ENCODE measurements at regions not wholly inside any gene's neighbourhood (a gene's known extent, or its start where the extent isn't known, plus 50 kb on each side); places are given as distances from the start of the nearest gene placed in this dataset.

GRCh38 chr2:18477293-18477692 is 83.2 kb downstream of the RDH14 start:
- Mint-ChIP-seq H3K27me3 (peaks cover 13% of the 10 kb centered on the region), H3K36me3 (no peaks in the 10 kb centered on the region), H3K9me3 (no peaks in the 10 kb centered on the region), H3K27ac (no peak overlapping the region), H3K4me1 (no peaks in the 10 kb centered on the region), H3K4me3 (no peak overlapping the region)
- ATAC-seq = no peak

- Mint-ChIP-seq H3K27me3 (peaks cover 14% of the 10 kb centered on the region), H3K4me1 (no peaks in the 10 kb centered on the region), H3K27ac (no peak overlapping the region), H3K36me3 (no peaks in the 10 kb centered on the region), H3K9me3 (no peaks in the 10 kb centered on the region), H3K4me3 (no peak overlapping the region)
- ATAC-seq = no peak
These were observed 84.0 kb downstream of the RDH14 start for GRCh38 chr2:18476484-18476883.

- Mint-ChIP-seq H3K9me3 (no peaks in the 10 kb centered on the region), H3K27ac (no peak overlapping the region), H3K4me1 (no peaks in the 10 kb centered on the region), H3K36me3 (no peaks in the 10 kb centered on the region), H3K27me3 (peaks cover 20% of the 10 kb centered on the region), H3K4me3 (no peak overlapping the region)
- no peak for ATAC-seq
These were observed 84.6 kb downstream of the RDH14 start for GRCh38 chr2:18475884-18476283.

- H3K36me3 Mint-ChIP-seq = no peaks in the 10 kb centered on the region
- ATAC-seq = no peak
- no peaks in the 10 kb centered on the region for H3K4me1 Mint-ChIP-seq
- no peak overlapping the region for H3K27ac Mint-ChIP-seq
- no peak overlapping the region for H3K4me3 Mint-ChIP-seq
- peaks cover 23% of the 10 kb centered on the region for H3K27me3 Mint-ChIP-seq
- no peaks in the 10 kb centered on the region for H3K9me3 Mint-ChIP-seq
These were observed 85.8 kb downstream of the RDH14 start for GRCh38 chr2:18474700-18475099.

- no peaks in the 10 kb centered on the region for H3K9me3 Mint-ChIP-seq
- peak; percentile 25 for ATAC-seq
- H3K4me3 Mint-ChIP-seq = no peak overlapping the region
- no peaks in the 10 kb centered on the region for H3K4me1 Mint-ChIP-seq
- H3K27ac Mint-ChIP-seq = no peak overlapping the region
- H3K27me3 Mint-ChIP-seq = peaks cover 23% of the 10 kb centered on the region
- no peaks in the 10 kb centered on the region for H3K36me3 Mint-ChIP-seq
These were observed 86.9 kb downstream of the RDH14 start for GRCh38 chr2:18473241-18474181.

- Mint-ChIP-seq H3K27me3 (peaks cover 39% of the 10 kb centered on the region), H3K4me3 (no peak overlapping the region), H3K9me3 (no peaks in the 10 kb centered on the region), H3K4me1 (no peaks in the 10 kb centered on the region), H3K36me3 (no peaks in the 10 kb centered on the region), H3K27ac (no peak overlapping the region)
- no peak for ATAC-seq
These were observed 92.6 kb downstream of the RDH14 start for GRCh38 chr2:18467749-18468360.

GRCh38 chr2:18465979-18466378 is 94.5 kb downstream of the RDH14 start:
- no peak for ATAC-seq
- Mint-ChIP-seq H3K27me3 (peaks cover 52% of the 10 kb centered on the region), H3K36me3 (no peaks in the 10 kb centered on the region), H3K27ac (no peak overlapping the region), H3K9me3 (no peaks in the 10 kb centered on the region), H3K4me1 (no peaks in the 10 kb centered on the region), H3K4me3 (no peak overlapping the region)

- peaks cover 59% of the 10 kb centered on the region for H3K27me3 Mint-ChIP-seq
- H3K27ac Mint-ChIP-seq = no peak overlapping the region
- H3K36me3 Mint-ChIP-seq = no peaks in the 10 kb centered on the region
- ATAC-seq = no peak
- no peaks in the 10 kb centered on the region for H3K4me1 Mint-ChIP-seq
- H3K9me3 Mint-ChIP-seq = no peaks in the 10 kb centered on the region
- no peak overlapping the region for H3K4me3 Mint-ChIP-seq
These were observed 95.5 kb downstream of the RDH14 start for GRCh38 chr2:18464913-18465312.

GRCh38 chr2:18456026-18456425 is 104.4 kb downstream of the RDH14 start:
- H3K4me1 Mint-ChIP-seq = no peaks in the 10 kb centered on the region
- no peak overlapping the region for H3K4me3 Mint-ChIP-seq
- H3K27ac Mint-ChIP-seq = no peak overlapping the region
- ATAC-seq = no peak
- H3K27me3 Mint-ChIP-seq = peaks cover 36% of the 10 kb centered on the region
- H3K36me3 Mint-ChIP-seq = no peaks in the 10 kb centered on the region
- no peaks in the 10 kb centered on the region for H3K9me3 Mint-ChIP-seq

GRCh38 chr2:18455236-18455862 is 105.1 kb downstream of the RDH14 start:
- no peak overlapping the region for H3K4me3 Mint-ChIP-seq
- ATAC-seq = no peak

GRCh38 chr2:18454692-18455235 is 105.7 kb downstream of the RDH14 start:
- ATAC-seq = no peak

More at GRCh38 chr2:18455236-18455862, 105.1 kb downstream of the RDH14 start:
- H3K27ac Mint-ChIP-seq = no peak overlapping the region
- no peaks in the 10 kb centered on the region for H3K36me3 Mint-ChIP-seq
- H3K4me1 Mint-ChIP-seq = no peaks in the 10 kb centered on the region
- peaks cover 29% of the 10 kb centered on the region for H3K27me3 Mint-ChIP-seq
- H3K9me3 Mint-ChIP-seq = no peaks in the 10 kb centered on the region

GRCh38 chr2:18446715-18447114 is 113.7 kb downstream of the RDH14 start:
- Mint-ChIP-seq H3K27ac (no peak overlapping the region), H3K27me3 (peaks cover 21% of the 10 kb centered on the region)
- ATAC-seq = no peak

More at GRCh38 chr2:18454692-18455235, 105.7 kb downstream of the RDH14 start:
- no peak overlapping the region for H3K4me3 Mint-ChIP-seq
- H3K27ac Mint-ChIP-seq = no peak overlapping the region
- no peaks in the 10 kb centered on the region for H3K4me1 Mint-ChIP-seq
- no peaks in the 10 kb centered on the region for H3K36me3 Mint-ChIP-seq
- no peaks in the 10 kb centered on the region for H3K9me3 Mint-ChIP-seq
- peaks cover 24% of the 10 kb centered on the region for H3K27me3 Mint-ChIP-seq

GRCh38 chr2:18445433-18446320 is 114.8 kb downstream of the RDH14 start:
- no peaks in the 10 kb centered on the region for H3K4me1 Mint-ChIP-seq

More at GRCh38 chr2:18446715-18447114, 113.7 kb downstream of the RDH14 start:
- no peaks in the 10 kb centered on the region for H3K36me3 Mint-ChIP-seq
- H3K9me3 Mint-ChIP-seq = no peaks in the 10 kb centered on the region
- H3K4me3 Mint-ChIP-seq = no peak overlapping the region
- no peaks in the 10 kb centered on the region for H3K4me1 Mint-ChIP-seq

GRCh38 chr2:18444806-18445205 is 115.6 kb downstream of the RDH14 start:
- H3K36me3 Mint-ChIP-seq = no peaks in the 10 kb centered on the region
- no peak for ATAC-seq

More at GRCh38 chr2:18445433-18446320, 114.8 kb downstream of the RDH14 start:
- Mint-ChIP-seq H3K27ac (no peak overlapping the region), H3K27me3 (peaks cover 31% of the 10 kb centered on the region), H3K9me3 (no peaks in the 10 kb centered on the region), H3K4me3 (no peak overlapping the region), H3K36me3 (no peaks in the 10 kb centered on the region)
- ATAC-seq = no peak

More at GRCh38 chr2:18444806-18445205, 115.6 kb downstream of the RDH14 start:
- no peaks in the 10 kb centered on the region for H3K9me3 Mint-ChIP-seq
- no peaks in the 10 kb centered on the region for H3K4me1 Mint-ChIP-seq
- peaks cover 33% of the 10 kb centered on the region for H3K27me3 Mint-ChIP-seq
- H3K27ac Mint-ChIP-seq = no peak overlapping the region
- no peak overlapping the region for H3K4me3 Mint-ChIP-seq
